Loucy (cell line): ENCODE measurements at regions not wholly inside any gene's neighbourhood (a gene's known extent, or its start where the extent isn't known, plus 50 kb on each side); places are given as distances from the start of the nearest gene placed in this dataset.

Experiments
- EZH2phosphoT487 ChIP-seq: fragments of 200-600 bp; IDR thresholded peaks from 2 replicates; pipeline ENCODE4 v1.6.1; 2018; ENCODE audit warnings: antibody characterized with exemption, mild to moderate bottlenecking, moderate library complexity, borderline replicate concordance
- TF ChIP-seq, protein P1 (sequence below): fragments of 200-600 bp; sonication (generic); conservative IDR thresholded peaks from 2 replicates; pipeline ENCODE4 v1.5.1; 2014; ENCODE audit warnings: mild to moderate bottlenecking, antibody characterized with exemption, low read length

DNA sequence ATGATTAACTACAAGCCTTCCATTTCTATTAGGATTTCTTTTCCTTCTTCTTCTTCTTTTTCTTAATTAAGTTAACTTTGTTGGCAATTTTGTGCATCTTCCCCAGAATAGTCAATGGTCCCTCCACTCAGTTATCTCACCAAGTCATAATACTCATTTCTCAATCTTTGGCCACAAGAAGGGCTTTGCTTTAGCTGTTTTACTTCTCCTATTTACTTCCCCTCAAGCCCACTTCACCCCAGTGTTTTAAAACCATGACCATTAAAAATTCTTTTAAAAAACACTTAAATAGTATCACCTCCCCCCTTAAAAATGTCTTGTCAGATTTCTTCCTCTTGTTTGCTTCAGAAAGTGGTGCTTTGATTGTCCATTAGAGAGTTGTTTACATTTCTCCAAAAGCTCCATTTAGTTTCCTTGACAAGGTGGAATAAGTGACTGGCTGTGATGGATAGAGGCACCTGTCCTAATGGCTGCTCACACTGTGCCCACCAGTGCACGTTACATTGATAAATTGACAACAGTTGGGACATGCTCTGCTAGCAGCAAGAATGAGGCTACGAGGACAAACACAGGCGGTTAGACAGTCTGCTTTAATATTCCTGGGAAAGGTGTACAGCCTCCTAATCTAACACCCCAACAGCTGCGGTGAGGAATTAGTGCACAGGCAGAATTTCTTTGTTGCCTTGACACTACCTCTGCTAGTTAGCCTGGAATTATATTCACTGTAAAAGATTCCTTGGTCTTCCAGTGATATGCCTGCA is 354.7 kb downstream of the LMO4 start:
- TF ChIP-seq, protein P1, sequence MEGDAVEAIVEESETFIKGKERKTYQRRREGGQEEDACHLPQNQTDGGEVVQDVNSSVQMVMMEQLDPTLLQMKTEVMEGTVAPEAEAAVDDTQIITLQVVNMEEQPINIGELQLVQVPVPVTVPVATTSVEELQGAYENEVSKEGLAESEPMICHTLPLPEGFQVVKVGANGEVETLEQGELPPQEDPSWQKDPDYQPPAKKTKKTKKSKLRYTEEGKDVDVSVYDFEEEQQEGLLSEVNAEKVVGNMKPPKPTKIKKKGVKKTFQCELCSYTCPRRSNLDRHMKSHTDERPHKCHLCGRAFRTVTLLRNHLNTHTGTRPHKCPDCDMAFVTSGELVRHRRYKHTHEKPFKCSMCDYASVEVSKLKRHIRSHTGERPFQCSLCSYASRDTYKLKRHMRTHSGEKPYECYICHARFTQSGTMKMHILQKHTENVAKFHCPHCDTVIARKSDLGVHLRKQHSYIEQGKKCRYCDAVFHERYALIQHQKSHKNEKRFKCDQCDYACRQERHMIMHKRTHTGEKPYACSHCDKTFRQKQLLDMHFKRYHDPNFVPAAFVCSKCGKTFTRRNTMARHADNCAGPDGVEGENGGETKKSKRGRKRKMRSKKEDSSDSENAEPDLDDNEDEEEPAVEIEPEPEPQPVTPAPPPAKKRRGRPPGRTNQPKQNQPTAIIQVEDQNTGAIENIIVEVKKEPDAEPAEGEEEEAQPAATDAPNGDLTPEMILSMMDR = no peak
- no peak for TF ChIP-seq EZH2phosphoT487
